ENCODE measurements at regions not wholly inside any gene's neighbourhood (a gene's known extent, or its start where the extent isn't known, plus 50 kb on each side); places are given as distances from the start of the nearest gene placed in this dataset.

DNA sequence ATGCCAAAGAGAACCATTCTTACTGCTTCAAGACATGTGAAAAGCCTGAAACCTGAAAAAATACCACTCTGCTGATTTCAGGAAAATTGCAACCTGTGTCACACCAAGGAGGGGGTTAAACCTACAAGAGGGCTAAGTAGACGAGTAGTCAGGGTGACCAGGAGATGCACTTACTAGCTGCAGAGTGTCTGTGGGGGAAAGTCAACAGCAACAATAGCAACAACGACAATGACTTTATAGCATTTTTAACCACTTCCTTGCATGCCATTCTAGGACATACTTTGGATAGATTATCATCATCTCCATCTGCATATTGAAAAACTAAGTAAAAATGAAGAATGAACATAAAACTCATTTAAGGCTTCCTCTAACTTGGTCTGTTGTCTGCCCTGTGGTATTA lies 902.7 kb downstream of the BCL11B start:
- H3K36me3 Mint-ChIP-seq (ENCODE audit: low read depth): no peaks in the 10 kb centered on the region
- H3K4me1 Mint-ChIP-seq: no peaks in the 10 kb centered on the region
- ATAC-seq (ENCODE audit: low read depth): no peak
- no peak overlapping the region for H3K4me3 Mint-ChIP-seq
- no peak for DNase-seq
- H3K27ac Mint-ChIP-seq: no peak overlapping the region
- intact Hi-C loops (cut with micrococcal nuclease): no loop called here
- no peak for TF ChIP-seq CTCF (IDR thresholded peaks at IDR 0.05)
- CTCF ChIA-PET: no interaction called here
- peaks cover 5% of the 10 kb centered on the region for H3K9me3 Mint-ChIP-seq
- H3K27me3 Mint-ChIP-seq: no peaks in the 10 kb centered on the region
- POLR2A ChIA-PET: no interaction called here

DNA sequence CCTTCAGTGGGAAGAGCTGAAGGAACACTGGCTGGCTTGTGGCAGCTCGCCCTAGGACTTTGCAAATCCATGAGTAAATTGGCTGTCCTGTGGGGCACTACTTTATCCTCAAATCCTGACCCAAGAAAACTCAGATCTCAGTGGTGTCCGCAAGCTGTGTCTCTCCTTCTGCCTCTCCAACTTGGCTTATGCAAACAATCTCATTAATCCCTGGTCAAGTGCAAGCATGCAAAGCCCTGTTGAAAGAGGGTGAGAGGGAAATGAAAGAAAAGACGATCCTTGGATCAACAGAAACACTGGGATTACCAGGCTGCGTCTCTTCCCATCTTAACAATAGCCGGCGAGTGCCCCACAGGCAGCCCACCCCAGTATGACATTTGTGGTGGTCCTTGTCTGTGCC lies 901.6 kb downstream of the BCL11B start:
- Mint-ChIP-seq H3K4me3 (no peak overlapping the region), H3K27ac (no peak overlapping the region), H3K36me3 (ENCODE audit: low read depth) (no peaks in the 10 kb centered on the region), H3K27me3 (no peaks in the 10 kb centered on the region), H3K4me1 (no peaks in the 10 kb centered on the region), H3K9me3 (peaks cover 5% of the 10 kb centered on the region)
- intact Hi-C loops (cut with micrococcal nuclease): no loop called here
- ATAC-seq (ENCODE audit: low read depth) (no peak), DNase-seq (no peak)
- CTCF ChIA-PET: no interaction called here
- no peak for TF ChIP-seq CTCF (IDR thresholded peaks at IDR 0.05)
- POLR2A ChIA-PET: no interaction called here

GRCh38 chr14:98371141-98371540 lies 900.9 kb downstream of the BCL11B start:
- ChIA-PET POLR2A (no interaction called here), CTCF (no interaction called here)
- Mint-ChIP-seq H3K27ac (no peak overlapping the region), H3K36me3 (ENCODE audit: low read depth) (no peaks in the 10 kb centered on the region), H3K4me1 (no peaks in the 10 kb centered on the region), H3K27me3 (no peaks in the 10 kb centered on the region), H3K4me3 (no peak overlapping the region), H3K9me3 (peaks cover 5% of the 10 kb centered on the region)
- intact Hi-C loops (cut with micrococcal nuclease): no loop called here
- DNase-seq (no peak), ATAC-seq (ENCODE audit: low read depth) (no peak)
- TF ChIP-seq CTCF (IDR thresholded peaks at IDR 0.05): no peak

GRCh38 chr14:98374136-98374535 lies 897.9 kb downstream of the BCL11B start:
- Mint-ChIP-seq H3K4me3 (no peak overlapping the region), H3K27me3 (no peaks in the 10 kb centered on the region), H3K4me1 (no peaks in the 10 kb centered on the region), H3K36me3 (ENCODE audit: low read depth) (no peaks in the 10 kb centered on the region), H3K27ac (no peak overlapping the region), H3K9me3 (peaks cover 5% of the 10 kb centered on the region)
- no peak for TF ChIP-seq CTCF (IDR thresholded peaks at IDR 0.05)
- DNase-seq (no peak), ATAC-seq (ENCODE audit: low read depth) (no peak)
- ChIA-PET POLR2A (no interaction called here), CTCF (no interaction called here)
- intact Hi-C loops (cut with micrococcal nuclease): no loop called here

- Mint-ChIP-seq H3K4me3 (no peak overlapping the region), H3K36me3 (ENCODE audit: low read depth) (no peaks in the 10 kb centered on the region), H3K9me3 (peaks cover 3% of the 10 kb centered on the region), H3K27me3 (no peaks in the 10 kb centered on the region), H3K4me1 (no peaks in the 10 kb centered on the region), H3K27ac (no peak overlapping the region)
- ChIA-PET CTCF (no interaction called here), POLR2A (no interaction called here)
- no peak for TF ChIP-seq CTCF (IDR thresholded peaks at IDR 0.05)
- no peak for ATAC-seq (ENCODE audit: low read depth)
- intact Hi-C loops (cut with micrococcal nuclease): no loop called here
- DNase-seq: no peak
Observed at GRCh38 chr14:98375566-98375965, 896.4 kb downstream of the BCL11B start.

All from activated B cell treated with CpG ODN at 0.5 μM for 24 hours (primary cell).